BLaER1 (cell line): ENCODE measurements at regions not wholly inside any gene's neighbourhood (a gene's known extent, or its start where the extent isn't known, plus 50 kb on each side); places are given as distances from the start of the nearest gene placed in this dataset.

Source experiments
- H3K27ac ChIP-seq: shearing (Covaris generic); formaldehyde crosslinking; 2 replicates; pipeline ENCODE4 v1.8.1; 2022
- H3K27me3 ChIP-seq: shearing (Covaris generic); formaldehyde crosslinking; 2 replicates; pipeline ENCODE4 v1.8.1; 2022
- H3K36me3 ChIP-seq: shearing (Covaris generic); formaldehyde crosslinking; 2 replicates; pipeline ENCODE4 v1.8.1; 2022
- H3K4me1 ChIP-seq: shearing (Covaris generic); formaldehyde crosslinking; 2 replicates; pipeline ENCODE4 v1.8.1; 2022
- H3K4me2 ChIP-seq: shearing (Covaris generic); formaldehyde crosslinking; 2 replicates; pipeline ENCODE4 v1.8.1; 2022
- H3K4me3 ChIP-seq: shearing (Covaris generic); formaldehyde crosslinking; 2 replicates; pipeline ENCODE4 v1.8.1; 2022
- H3K9ac ChIP-seq: shearing (Covaris generic); formaldehyde crosslinking; 2 replicates; pipeline ENCODE4 v1.8.1; 2022
- H3K9me3 ChIP-seq: shearing (Covaris generic); formaldehyde crosslinking; 2 replicates; pipeline ENCODE4 v1.8.1; 2022
- H4K20me1 ChIP-seq: shearing (Covaris generic); formaldehyde crosslinking; 2 replicates; pipeline ENCODE4 v1.8.1; 2022
- Cebpa-rat ChIP-seq: shearing (Covaris generic); IDR thresholded peaks from 2 replicates; pipeline ENCODE4 v1.8.1; 2022

- no peak overlapping the region for H3K4me2 ChIP-seq
- no peak overlapping the region for H3K9ac ChIP-seq
- no peaks in the 10 kb centered on the region for H3K36me3 ChIP-seq
- no peak for TF ChIP-seq Cebpa-rat
- H3K9me3 ChIP-seq = no peaks in the 10 kb centered on the region
- peaks cover 5% of the 10 kb centered on the region; the same call in 1 of the 2 replicates for H3K4me1 ChIP-seq
- H3K4me3 ChIP-seq = no peak overlapping the region
- no peaks in the 10 kb centered on the region for H3K27me3 ChIP-seq
- no peaks in the 10 kb centered on the region for H4K20me1 ChIP-seq
- H3K27ac ChIP-seq = no peak overlapping the region
Observed at GRCh38 chr5:75916144-75916543, 167.0 kb upstream of the SV2C start.

GRCh38 chr5:75909223-75909622, 174.0 kb upstream of the SV2C start:
- Histone ChIP-seq H3K4me3 (no peak overlapping the region), H3K4me2 (no peak overlapping the region), H3K4me1 (no peaks in the 10 kb centered on the region), H3K27me3 (no peaks in the 10 kb centered on the region), H3K9ac (no peak overlapping the region), H3K9me3 (no peaks in the 10 kb centered on the region), H3K27ac (no peak overlapping the region), H4K20me1 (no peaks in the 10 kb centered on the region), H3K36me3 (no peaks in the 10 kb centered on the region)
- no peak for TF ChIP-seq Cebpa-rat

- no peaks in the 10 kb centered on the region for H3K27me3 ChIP-seq
- H4K20me1 ChIP-seq = no peaks in the 10 kb centered on the region
- no peak for TF ChIP-seq Cebpa-rat
- H3K4me2 ChIP-seq = no peak overlapping the region
- no peaks in the 10 kb centered on the region for H3K36me3 ChIP-seq
- H3K9me3 ChIP-seq = no peaks in the 10 kb centered on the region
- no peak overlapping the region for H3K27ac ChIP-seq
- H3K9ac ChIP-seq = no peak overlapping the region
- no peaks in the 10 kb centered on the region for H3K4me1 ChIP-seq
- no peak overlapping the region for H3K4me3 ChIP-seq
Observed at GRCh38 chr5:75907651-75908050, 175.5 kb upstream of the SV2C start.

GRCh38 chr5:75894482-75894881, 177.2 kb upstream of the POC5 start:
- Histone ChIP-seq H3K9me3 (no peaks in the 10 kb centered on the region), H3K4me1 (no peaks in the 10 kb centered on the region), H4K20me1 (no peaks in the 10 kb centered on the region), H3K9ac (no peak overlapping the region), H3K4me3 (no peak overlapping the region), H3K27me3 (no peaks in the 10 kb centered on the region), H3K27ac (no peak overlapping the region), H3K4me2 (no peak overlapping the region), H3K36me3 (no peaks in the 10 kb centered on the region)
- no peak for TF ChIP-seq Cebpa-rat

GRCh38 chr5:75891736-75892135, 174.5 kb upstream of the POC5 start:
- Histone ChIP-seq H3K4me3 (no peak overlapping the region), H3K9ac (no peak overlapping the region), H3K27ac (no peak overlapping the region), H4K20me1 (no peaks in the 10 kb centered on the region), H3K4me2 (no peak overlapping the region), H3K9me3 (no peaks in the 10 kb centered on the region), H3K4me1 (no peaks in the 10 kb centered on the region), H3K27me3 (no peaks in the 10 kb centered on the region), H3K36me3 (no peaks in the 10 kb centered on the region)
- TF ChIP-seq Cebpa-rat = no peak

- Histone ChIP-seq H3K4me2 (no peak overlapping the region), H3K4me3 (no peak overlapping the region), H3K36me3 (no peaks in the 10 kb centered on the region), H4K20me1 (no peaks in the 10 kb centered on the region), H3K4me1 (no peaks in the 10 kb centered on the region), H3K9me3 (no peaks in the 10 kb centered on the region), H3K27me3 (no peaks in the 10 kb centered on the region), H3K9ac (no peak overlapping the region), H3K27ac (no peak overlapping the region)
- no peak for TF ChIP-seq Cebpa-rat
Observed at GRCh38 chr5:75891020-75891419, 173.8 kb upstream of the POC5 start.

- Histone ChIP-seq H3K4me3 (no peak overlapping the region), H4K20me1 (no peaks in the 10 kb centered on the region), H3K4me1 (no peaks in the 10 kb centered on the region), H3K4me2 (no peak overlapping the region), H3K9ac (no peak overlapping the region), H3K27me3 (no peaks in the 10 kb centered on the region), H3K36me3 (no peaks in the 10 kb centered on the region), H3K27ac (no peak overlapping the region), H3K9me3 (no peaks in the 10 kb centered on the region)
- TF ChIP-seq Cebpa-rat = no peak
Observed at GRCh38 chr5:75890546-75890945, 173.3 kb upstream of the POC5 start.

GRCh38 chr5:75886706-75887105, 169.5 kb upstream of the POC5 start:
- Histone ChIP-seq H3K4me2 (no peak overlapping the region), H3K9ac (no peak overlapping the region), H3K27me3 (no peaks in the 10 kb centered on the region), H3K27ac (no peak overlapping the region), H3K4me1 (no peaks in the 10 kb centered on the region), H3K9me3 (no peaks in the 10 kb centered on the region), H3K4me3 (no peak overlapping the region), H3K36me3 (no peaks in the 10 kb centered on the region), H4K20me1 (no peaks in the 10 kb centered on the region)
- TF ChIP-seq Cebpa-rat = no peak

- no peak for TF ChIP-seq Cebpa-rat
- no peak overlapping the region for H3K9ac ChIP-seq
- no peak overlapping the region for H3K4me2 ChIP-seq
- no peaks in the 10 kb centered on the region for H3K9me3 ChIP-seq
- H3K4me3 ChIP-seq = no peak overlapping the region
- no peak overlapping the region for H3K27ac ChIP-seq
- no peaks in the 10 kb centered on the region for H4K20me1 ChIP-seq
- no peaks in the 10 kb centered on the region for H3K4me1 ChIP-seq
- H3K36me3 ChIP-seq = no peaks in the 10 kb centered on the region
- H3K27me3 ChIP-seq = no peaks in the 10 kb centered on the region
Observed at GRCh38 chr5:75885849-75886596, 168.8 kb upstream of the POC5 start.

GRCh38 chr5:75885321-75885720, 168.1 kb upstream of the POC5 start:
- no peaks in the 10 kb centered on the region for H3K27me3 ChIP-seq
- no peak overlapping the region for H3K4me2 ChIP-seq
- peaks cover under 1% of the 10 kb centered on the region; the same call in 1 of the 2 replicates for H3K9me3 ChIP-seq
- no peak overlapping the region for H3K27ac ChIP-seq
- no peak overlapping the region for H3K4me3 ChIP-seq
- TF ChIP-seq Cebpa-rat = no peak
- H4K20me1 ChIP-seq = no peaks in the 10 kb centered on the region
- H3K4me1 ChIP-seq = no peaks in the 10 kb centered on the region
- H3K36me3 ChIP-seq = no peaks in the 10 kb centered on the region
- H3K9ac ChIP-seq = no peak overlapping the region

- H3K4me2 ChIP-seq = no peak overlapping the region
- no peak overlapping the region for H3K27ac ChIP-seq
- H3K4me3 ChIP-seq = no peak overlapping the region
- no peaks in the 10 kb centered on the region for H3K4me1 ChIP-seq
- H3K36me3 ChIP-seq = no peaks in the 10 kb centered on the region
- no peaks in the 10 kb centered on the region for H3K27me3 ChIP-seq
- no peaks in the 10 kb centered on the region for H3K9me3 ChIP-seq
- H4K20me1 ChIP-seq = no peaks in the 10 kb centered on the region
- no peak overlapping the region for H3K9ac ChIP-seq
- TF ChIP-seq Cebpa-rat = no peak
Observed at GRCh38 chr5:75869891-75870290, 152.7 kb upstream of the POC5 start.
